Dermis blood vessel endothelial cell (primary cell): ENCODE measurements at regions not wholly inside any gene's neighbourhood (a gene's known extent, or its start where the extent isn't known, plus 50 kb on each side); places are given as distances from the start of the nearest gene placed in this dataset.
A peak's percentile ranks its signal among the peaks of the same experiment; 100 is the strongest.

Experiments
- DNase-seq: peaks from one replicate; pipeline ENCODE4 v3.0.0; 2010

DNA sequence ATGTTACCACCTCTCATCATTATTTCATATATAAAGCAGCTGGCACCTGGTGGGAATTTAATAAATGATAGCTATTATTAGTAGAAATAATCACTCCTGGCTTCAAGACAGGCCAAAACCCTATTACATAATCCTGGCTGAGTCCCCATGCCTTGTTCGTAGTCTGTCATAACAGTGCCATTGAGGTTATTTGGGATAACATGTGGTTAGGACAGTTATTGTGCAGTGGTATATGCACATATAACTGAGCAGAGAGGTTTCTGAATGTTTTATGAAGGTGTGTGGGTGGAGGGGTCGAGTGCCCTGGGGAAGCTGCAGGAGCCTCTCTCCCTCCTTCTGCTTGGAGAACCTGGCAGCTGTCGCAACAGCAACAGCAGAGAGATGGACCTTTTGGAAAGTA, 162.4 kb upstream of the NABP1 start:
- DNase-seq = no peak

DNA sequence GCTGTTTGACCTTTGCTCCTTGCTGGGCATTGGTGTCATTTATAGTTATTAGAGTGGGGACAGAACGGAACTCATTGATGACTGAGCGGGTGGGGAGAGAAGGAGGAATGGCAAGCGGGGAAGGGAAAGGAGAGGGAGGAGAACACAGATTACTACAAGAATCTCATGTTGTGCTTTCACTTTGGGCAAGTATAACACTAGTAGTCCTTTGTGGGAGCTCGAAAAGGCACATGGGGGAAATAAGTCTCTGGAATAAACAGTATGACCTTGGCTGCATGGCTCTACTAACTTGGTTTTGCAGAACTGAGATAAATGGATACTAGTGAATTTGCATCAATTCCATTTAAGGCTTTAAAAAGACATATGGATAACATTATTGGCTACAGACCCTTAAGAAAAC, 161.7 kb upstream of the NABP1 start:
- DNase-seq = no peak

DNA sequence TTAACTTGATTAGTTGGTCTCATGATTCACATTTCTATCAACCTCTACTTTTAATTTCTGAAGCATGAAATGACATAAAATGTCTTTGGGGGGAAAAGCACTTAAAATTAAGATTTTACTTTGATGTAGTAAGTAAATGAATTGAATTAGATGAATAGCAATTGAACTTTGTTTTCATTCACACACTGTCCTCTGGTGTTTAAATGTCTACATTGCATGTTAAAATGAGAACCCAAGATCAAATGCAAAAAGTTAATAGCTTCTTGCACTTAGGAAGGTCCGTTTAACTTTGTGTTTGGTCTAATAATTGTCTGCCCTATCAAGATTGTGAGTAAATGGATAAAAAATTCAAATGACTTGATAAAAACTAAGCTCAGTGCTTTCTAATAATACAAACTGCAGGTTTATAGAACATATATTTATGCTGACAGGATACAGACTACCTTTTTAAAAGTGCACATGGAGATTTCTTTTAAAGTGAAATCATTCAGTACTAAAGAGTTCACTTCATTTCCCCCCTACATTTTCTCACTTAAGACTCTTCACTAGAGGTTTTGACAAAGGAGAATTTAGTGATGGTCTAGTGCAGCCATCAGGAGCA, 156.2 kb upstream of the NABP1 start:
- DNase-seq = peak; percentile 63

DNA sequence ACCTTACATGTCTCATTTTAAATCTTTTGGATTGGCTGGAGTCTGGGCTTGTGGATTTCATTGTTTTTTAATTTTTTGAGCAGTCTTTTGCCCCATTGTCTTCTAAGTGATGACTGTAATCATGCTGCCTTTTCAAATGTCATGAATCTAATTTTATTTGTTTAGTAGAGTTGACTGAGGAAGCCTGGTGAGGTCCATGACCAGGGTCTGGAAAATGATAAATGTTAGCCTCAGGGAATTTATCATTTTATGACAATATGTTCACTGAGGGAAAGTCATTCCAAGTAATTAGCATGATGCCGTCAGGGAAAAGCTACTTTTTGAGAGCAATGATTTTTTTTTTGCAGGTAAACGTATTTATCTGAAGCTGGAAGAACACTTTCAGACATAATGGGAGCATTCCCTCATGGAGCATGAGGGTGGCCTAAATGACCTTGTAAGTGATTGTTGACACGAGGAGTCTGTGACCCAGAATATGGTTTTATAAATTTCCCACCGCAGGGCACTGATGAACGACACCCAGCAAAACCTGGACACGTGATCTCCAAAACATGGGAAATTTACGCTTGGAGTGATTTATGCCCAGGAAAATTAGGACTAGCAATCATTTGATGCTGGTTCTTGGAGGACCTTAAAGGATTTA, 155.3 kb upstream of the NABP1 start:
- DNase-seq = no peak

DNA sequence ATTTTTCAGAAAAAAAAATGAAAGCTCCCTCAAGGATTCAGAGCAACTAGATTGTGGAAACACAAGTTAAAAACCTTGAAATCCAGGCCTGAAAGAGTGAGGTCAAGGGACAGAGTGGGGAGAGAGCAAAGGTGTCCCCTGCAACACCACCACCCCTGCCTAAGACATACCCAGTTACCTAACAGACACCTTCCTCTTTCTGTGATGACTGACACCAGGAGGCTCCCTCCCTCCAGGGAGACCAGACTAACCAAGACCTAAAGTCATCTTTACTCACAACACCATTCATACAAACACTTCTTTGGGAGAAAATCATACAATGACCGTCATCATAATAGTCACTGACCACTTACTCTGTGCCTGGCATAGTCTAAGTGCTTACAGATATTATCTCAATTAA, 151.8 kb upstream of the NABP1 start:
- no peak for DNase-seq

DNA sequence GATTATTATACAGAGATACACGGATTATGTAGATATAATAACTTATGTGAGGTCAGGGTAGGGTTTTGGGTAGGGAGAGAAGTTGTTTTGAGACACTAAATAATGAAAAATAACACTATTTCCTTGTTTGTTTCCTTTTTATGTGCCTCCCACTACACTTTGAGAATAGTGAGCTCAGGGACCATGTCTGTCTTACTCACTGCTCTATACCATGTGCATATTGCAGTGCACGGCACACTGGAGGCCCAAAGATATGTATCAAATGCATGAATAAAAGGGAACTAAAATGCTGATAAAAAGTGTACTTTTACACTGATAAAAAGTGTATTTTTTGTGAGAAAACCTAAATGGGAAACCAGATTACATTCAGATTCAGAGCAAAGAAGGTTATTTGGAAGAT, 151.4 kb upstream of the NABP1 start:
- no peak for DNase-seq

DNA sequence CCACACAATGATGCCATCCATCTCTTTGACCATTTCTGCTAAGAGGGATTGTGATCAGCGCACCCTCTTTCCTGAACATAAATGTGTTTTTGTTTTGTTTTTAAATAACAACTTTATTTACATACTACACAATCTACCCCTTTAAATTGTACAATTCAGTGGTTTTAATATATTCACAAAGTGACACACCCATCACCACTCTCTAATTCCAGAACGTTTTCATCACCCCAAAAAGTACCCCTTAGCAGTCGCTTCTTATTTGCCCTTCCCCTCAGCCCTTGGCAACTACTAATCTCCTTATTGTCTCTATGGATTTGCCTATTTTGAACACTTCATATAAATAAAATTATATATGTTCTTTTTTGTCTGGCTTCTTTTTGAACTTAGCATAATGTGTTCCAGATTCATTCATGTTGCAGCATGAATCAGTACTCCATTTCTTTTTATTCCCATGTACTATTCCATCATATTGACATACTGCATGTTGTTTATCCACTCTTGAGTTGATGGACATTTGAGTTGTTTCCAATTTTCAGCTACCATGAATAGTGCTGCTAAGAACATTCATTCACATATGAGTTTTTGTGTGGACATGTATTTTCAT, 150.9 kb upstream of the NABP1 start:
- DNase-seq = no peak

DNA sequence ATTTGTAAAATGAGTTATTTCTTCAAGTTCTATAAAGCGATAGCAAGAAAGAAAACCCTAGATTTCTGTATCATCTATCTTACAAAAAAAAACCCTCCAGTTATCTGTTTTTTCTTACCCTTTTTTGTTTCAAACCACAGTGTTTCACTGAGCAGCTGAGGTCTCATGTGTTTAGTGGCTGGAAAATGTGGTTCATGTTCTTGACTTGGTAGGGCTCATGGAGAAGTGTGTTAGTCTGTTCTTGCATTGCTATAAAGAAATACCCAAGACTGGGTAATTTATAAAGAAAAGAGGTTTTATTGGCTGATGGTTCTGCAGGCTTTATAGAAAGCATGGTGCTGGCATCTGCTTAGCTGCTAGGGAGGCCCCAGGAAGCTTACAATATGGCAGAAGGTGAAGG, 147.3 kb upstream of the NABP1 start:
- DNase-seq = no peak

DNA sequence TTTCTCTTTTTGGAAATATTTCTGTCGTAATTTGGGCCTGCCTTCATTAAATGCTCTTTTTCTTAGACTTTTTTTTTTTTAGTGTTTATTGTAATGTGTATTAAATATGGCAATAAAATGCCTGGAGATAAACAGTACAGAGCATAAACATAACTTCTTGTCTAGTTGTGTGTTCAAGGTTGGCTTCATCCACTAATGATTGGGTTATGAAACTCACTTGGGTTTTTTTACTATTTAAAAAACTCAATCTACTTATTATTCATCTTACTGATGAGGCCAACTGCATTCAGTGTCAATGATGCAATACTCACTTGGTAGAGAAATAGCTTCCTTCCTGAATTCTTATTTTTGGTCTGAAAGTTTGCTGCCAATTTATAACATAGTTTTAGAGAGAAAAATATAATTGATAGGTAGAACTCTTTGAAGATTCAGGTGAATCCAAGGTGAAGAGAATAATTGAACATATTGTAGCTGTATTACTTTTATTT, 144.2 kb upstream of the NABP1 start:
- DNase-seq = no peak

DNA sequence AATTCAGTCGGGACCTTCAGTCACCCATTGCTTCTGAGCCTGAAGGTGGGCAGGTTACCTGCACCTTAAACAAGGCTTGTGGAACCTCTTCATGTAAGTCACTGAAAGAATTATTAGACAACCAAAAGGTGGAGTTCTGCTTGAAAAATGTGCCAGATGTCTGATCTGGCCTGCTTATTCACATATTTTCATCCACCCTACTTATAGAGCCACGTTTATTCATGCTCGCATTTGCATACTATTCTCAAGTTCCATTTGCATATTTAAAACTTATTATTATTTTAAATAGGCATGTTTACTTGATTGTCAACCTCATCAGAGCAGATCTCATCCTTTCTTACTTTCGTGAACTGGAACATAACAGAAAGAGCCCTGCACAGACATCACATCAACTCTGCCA, 140.0 kb upstream of the NABP1 start:
- no peak for DNase-seq

DNA sequence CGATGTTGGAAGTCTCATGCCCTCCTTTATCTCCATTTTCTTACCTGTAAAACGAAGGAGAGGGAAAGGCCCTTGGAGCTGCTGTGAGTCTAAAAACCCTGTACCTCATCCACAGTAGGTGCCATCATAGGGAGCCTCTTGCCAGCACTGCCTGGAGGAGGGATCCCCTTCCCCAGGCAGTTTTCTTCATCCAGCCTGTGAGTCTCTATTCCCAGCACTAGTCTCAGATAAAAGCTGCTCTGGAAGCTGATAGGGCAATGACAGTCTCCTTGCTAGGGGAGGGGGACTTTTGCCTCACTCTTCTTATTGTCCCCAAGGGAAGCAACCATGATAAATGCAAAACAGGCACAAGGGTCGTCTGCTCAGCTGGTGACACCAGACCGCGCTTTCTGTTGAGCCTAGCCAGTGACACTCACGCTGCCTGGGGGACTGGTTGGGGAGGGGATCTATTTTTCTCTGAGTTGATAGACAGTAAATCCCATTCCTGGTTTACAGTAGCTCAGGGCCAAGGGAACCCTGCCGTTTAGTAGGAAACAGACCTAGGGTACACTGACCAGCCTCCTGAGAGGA, 139.5 kb upstream of the NABP1 start:
- DNase-seq = no peak

DNA sequence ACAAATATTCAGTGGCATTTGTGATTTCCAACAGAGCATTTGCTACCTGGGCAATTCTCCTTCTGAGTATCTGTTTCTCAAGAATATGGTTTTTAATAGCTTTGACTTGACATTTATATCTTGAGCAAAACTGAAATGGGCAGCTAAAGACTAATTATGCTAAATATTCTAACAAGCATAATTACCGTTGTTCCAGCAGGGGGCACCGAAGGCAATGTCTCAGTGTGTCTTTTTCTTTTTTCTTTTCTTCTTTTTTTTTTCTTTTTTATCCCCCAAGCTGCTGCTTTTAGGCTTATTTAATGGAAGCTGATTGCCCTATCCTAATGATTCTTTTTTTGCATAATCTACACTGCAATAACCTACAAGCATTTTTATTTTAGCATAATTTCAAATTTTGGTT, 138.9 kb upstream of the NABP1 start:
- peak; percentile 55 for DNase-seq

DNA sequence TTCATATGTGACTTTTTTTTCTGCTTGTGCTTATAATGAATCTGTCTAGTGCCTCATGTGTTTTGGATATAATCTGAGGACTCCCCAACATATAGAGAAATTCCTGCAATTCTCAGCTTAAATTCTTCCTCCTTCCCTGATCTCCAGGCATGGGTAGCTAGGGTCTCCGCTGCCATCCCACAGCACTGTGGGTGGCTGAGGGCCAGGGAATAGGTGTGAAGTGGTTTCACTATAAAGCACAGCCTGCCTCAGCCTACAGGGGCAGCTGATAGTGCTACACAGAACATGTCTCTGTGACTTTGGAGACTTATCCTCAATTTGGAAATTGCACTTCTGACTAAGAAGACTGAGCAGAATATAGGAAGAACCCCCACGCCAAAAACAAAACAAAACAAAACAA, 137.3 kb upstream of the NABP1 start:
- DNase-seq = no peak

DNA sequence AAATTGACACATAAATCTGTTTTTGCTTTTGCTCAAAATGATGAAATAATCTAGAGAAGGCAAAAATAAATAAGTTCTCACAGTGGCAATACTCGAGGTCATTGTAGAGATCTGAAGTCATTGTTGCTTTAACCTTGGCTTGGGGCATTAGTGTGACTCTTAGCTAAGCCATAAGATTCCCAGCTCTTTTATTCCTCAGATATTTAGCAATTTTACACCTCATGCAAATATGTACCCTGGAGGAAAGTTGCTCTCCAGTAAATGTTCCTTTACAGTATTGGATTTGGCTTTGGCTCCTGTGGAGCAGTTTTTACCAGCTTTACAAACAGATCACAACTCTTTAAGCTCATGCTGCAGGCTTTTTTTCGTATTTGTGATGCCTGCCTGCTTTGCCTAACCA, 134.2 kb upstream of the NABP1 start:
- DNase-seq = no peak

DNA sequence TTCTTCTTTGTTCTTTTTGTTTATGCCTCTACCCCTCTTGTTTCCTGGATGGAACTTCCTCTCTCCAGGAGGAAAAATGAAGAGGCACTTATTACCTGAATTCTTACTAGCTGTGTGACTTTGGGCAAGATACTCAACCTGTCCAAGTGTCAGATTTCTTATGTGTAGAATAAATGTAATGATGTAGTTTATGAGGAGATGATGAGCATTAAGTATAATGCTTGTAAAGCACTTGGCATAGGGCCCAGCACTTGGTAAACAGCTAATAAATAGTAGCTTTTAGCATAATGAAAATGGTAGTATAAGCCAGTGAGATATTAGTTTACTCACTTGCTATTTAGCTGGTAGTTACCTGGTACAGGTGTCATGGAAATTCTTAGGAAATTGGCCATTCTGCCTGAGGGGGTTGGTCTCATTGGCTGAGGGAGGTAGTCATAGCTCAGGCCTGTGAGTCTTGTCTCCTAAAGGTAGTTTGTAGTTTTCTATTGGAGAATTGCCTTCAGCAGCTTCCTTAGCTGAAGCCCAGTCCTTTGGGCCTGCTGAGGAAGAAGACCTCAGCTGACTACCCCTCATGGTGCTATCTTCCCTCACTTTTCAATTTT, 133.4 kb upstream of the NABP1 start:
- no peak for DNase-seq

DNA sequence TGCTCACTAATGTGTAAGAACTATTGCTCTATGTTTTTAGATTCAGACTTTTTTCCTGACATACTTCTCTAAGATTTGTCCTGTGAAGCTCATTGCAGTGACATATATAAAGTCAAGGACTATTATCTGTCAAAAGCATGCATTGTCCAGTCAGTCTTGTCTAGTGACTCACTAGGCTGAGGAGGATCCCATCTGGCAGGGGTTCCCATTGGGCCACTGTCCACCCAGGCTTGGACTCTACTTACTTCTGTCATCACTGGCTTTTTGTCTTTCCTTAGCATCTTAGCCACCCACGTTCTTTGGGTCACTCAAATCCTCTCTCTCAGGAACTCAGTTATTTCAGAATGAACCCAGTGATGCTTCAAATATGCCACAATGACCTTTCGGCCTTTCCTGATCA, 132.6 kb upstream of the NABP1 start:
- DNase-seq = no peak

DNA sequence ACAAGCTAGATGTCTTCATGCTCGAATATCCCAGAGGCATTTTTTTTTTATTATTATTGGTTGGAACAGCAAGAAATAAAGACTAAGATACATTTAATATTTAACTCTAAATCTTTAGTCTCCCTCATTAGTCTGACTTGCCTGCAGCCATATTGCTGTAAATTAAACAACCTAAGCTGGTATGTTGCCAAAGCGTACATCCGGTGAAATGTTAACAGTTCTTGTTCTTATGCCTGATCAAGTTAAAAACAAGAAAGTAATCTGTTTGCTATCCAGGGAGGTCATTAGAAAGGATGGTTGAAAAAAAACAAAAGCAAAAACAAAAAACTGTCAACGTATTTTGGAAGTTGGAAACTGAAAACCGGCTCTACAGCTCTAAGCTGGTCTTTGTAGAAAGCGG, 125.9 kb upstream of the NABP1 start:
- no peak for DNase-seq

DNA sequence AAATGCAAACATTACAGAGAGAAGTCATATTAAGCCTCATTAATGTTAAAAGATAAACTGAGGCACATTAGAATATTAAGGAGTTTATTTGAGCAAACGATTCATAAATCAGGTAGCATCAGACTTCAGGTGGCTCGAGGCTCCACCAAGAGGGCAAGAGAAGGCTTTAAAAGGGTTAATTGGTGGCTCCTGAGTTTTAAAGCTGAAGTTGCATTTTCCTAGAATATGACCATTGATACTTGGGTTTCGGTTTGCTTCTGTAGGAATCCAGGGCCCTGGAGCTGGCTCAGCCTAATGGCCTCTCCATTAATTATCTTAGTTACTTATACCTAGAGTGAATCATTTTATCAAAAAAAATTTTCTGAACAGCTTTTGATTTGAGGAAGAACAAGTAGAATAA, 123.7 kb upstream of the NABP1 start:
- DNase-seq = no peak

DNA sequence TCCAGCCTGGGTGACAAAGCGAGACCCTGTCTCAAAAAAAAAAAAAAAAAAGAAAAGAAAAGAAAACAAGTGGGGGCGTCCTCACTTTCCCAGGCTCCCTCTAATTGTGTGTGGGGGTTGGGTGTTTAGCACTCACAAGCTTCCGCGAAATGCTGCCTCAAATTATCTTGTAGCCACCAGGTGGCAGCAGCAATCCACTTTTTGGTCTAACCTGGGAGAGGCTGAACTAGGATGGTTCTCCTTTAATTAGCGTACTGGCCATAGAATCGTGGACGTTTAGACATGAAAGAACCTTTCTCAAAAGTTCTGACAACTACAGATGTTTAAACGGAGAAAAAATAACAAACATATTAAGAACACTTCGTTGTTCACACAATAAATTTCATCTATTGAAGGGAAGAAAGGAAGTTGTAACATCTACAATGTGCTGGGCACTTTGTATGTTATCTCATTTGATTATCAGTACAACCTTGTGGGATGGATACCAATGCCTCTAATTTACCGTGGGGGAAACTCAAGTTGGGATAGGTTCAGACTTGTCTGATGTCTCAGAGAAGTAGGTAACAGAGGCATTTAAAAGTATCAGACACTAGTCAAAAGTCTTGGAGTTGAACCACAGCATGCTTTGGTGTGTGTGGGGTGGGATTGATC, 122.7 kb upstream of the NABP1 start:
- DNase-seq = peak; percentile 90

DNA sequence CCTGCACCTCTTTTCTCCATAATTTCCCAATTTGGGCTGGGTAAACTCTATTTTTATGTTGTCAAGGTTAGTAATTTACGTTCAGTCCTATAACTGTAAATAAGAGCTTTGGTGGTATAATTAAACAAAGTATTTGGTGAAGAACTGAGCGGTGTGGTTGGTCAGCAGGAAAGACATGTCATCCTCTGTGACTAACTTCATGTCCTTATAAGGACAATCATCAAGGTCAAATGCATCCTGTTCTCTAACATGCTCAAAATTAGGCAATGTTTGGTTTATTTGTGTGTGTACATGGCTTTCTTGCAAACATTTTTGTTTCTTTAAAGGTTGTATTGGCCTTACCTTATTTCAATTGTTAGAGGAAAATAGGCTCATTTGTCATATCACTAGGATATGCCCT, 121.5 kb upstream of the NABP1 start:
- peak; percentile 27 for DNase-seq

DNA sequence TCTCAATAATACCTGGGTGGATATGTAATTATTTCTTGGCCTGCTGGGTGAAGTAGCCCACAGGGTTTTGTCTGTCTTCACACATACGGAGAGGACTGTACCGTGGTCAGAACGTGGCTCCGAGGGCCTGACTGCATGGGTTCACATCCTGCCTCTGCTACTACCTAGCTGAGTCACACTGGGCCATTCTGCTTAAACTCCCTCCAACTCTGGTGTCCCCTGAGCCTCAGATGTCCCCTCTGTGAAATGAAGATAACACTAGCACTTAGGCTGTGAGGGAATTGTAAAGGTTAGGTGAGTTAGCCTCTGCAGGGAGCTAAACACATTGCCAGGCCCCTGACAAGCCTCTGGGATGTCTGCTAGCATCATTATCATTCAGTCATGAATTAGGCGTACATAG, 120.1 kb upstream of the NABP1 start:
- DNase-seq = no peak

DNA sequence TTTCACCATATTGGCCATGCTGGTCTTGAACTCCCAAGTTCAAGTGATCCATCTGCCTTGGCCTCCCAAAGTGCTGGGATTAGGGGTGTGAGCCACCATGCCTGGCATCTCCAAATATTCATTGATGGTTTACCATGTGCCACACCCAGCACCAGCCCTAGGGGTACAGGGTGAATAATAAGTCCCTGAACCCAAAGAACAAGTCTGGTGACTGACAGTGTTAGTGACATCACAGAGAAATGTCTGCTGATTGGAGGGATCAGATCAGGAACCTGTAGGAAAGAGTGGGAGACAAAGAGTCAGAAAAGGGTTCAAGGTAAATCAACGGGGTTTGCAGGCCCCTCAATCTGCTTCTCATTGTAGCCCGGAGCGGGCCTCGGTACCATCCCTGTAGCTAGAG, 118.4 kb upstream of the NABP1 start:
- no peak for DNase-seq

DNA sequence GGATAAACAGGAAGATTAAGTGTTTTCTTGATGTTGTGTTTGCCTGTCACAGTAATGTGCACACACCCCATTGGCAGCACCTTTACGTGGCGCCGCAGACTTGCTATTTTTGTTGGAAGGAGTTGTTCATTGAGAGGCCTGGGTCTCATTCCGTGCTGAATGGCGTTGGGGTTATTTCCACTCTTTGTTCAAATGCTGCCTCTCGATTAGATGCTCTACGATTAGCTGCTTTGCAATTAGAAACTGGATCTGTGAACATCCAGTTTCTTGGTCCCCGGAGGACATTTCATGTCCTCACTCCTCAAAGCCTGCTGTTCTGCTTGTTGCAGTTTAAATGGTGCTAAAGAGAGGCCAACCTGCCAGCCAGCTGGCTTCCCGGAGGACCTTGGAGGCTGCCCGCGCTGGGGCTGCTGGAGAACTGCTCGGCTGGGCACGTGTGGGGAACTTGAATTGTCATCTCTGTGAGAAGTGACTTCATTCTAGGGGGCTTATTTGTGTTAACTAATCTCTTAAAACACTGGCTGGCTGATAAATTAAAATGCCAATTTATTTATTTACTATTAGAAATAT, 117.4 kb upstream of the NABP1 start:
- no peak for DNase-seq
